Neutrophil (primary cell): ENCODE measurements at regions not wholly inside any gene's neighbourhood (a gene's known extent, or its start where the extent isn't known, plus 50 kb on each side); places are given as distances from the start of the nearest gene placed in this dataset.

Experiments used
- H3K27ac ChIP-seq: fragments of 200-600 bp; sonication (generic); 2 replicates; pipeline ENCODE4 v1.5.1; 2016; ENCODE audit warnings: mild to moderate bottlenecking, moderate library complexity
- H3K27me3 ChIP-seq: fragments of 200-600 bp; sonication (generic); 2 replicates; pipeline ENCODE4 v1.6.0; 2016; ENCODE audit warnings: mild to moderate bottlenecking
- H3K36me3 ChIP-seq: fragments of 200-600 bp; sonication (generic); 2 replicates; pipeline ENCODE4 v1.5.1; 2017
- H3K4me1 ChIP-seq, 2 experiments: fragments of 200-600 bp in 1 of 2; sonication (generic) in 1 of 2; 1 replicate in 1 of 2; 2 replicates in 1 of 2; pipeline versions ENCODE4 v1.5.1 to v1.6.1; 2013 to 2016; ENCODE audit warnings: low read depth in 1 of 2, low read length in 1 of 2, mild to moderate bottlenecking in 1 of 2, moderate library complexity in 1 of 2; ENCODE audit not compliant: control insufficient read depth in 1 of 2, insufficient read depth in 1 of 2
- H3K4me3 ChIP-seq, 2 experiments: fragments of 200-600 bp in 1 of 2; sonication (generic) in 1 of 2; 1 replicate in 1 of 2; 2 replicates in 1 of 2; pipeline ENCODE4 v1.5.1; 2013 to 2016; ENCODE audit warnings: low read depth in 1 of 2, low read length in 1 of 2, mild to moderate bottlenecking in 1 of 2, moderate library complexity in 1 of 2
- H3K9me3 ChIP-seq: fragments of 200-600 bp; sonication (generic); 2 replicates; pipeline ENCODE4 v1.5.1; 2016
- CTCF ChIP-seq: fragments of 200-600 bp; sonication (generic); IDR thresholded peaks from 2 replicates; pipeline ENCODE4 v1.5.1; 2016; ENCODE audit warnings: antibody characterized with exemption

- no peaks in the 10 kb centered on the region for H3K9me3 ChIP-seq
- no peaks in the 10 kb centered on the region for H3K36me3 ChIP-seq
- TF ChIP-seq CTCF, result no peak
- H3K27ac ChIP-seq, result no peak overlapping the region
- no peak overlapping the region for H3K4me3 ChIP-seq
- no peaks in the 10 kb centered on the region for H3K4me1 ChIP-seq
- H3K27me3 ChIP-seq, result peaks cover 3% of the 10 kb centered on the region
These were observed 89.5 kb upstream of the TMEM45B start for GRCh38 chr11:129726179-129726578.

GRCh38 chr11:129728581-129728980 is 87.1 kb upstream of the TMEM45B start:
- no peaks in the 10 kb centered on the region for H3K36me3 ChIP-seq
- TF ChIP-seq CTCF, result no peak
- H3K9me3 ChIP-seq, result no peaks in the 10 kb centered on the region
- H3K27me3 ChIP-seq, result peaks cover 17% of the 10 kb centered on the region
- H3K27ac ChIP-seq, result no peak overlapping the region
- H3K4me1 ChIP-seq, result no peaks in the 10 kb centered on the region
- H3K4me3 ChIP-seq, result no peak overlapping the region

- no peak for TF ChIP-seq CTCF
- Histone ChIP-seq H3K27me3 (peaks cover 18% of the 10 kb centered on the region), H3K27ac (no peak overlapping the region), H3K36me3 (no peaks in the 10 kb centered on the region), H3K4me3 (no peak overlapping the region), H3K4me1 (no peaks in the 10 kb centered on the region), H3K9me3 (no peaks in the 10 kb centered on the region)
These were observed 86.4 kb upstream of the TMEM45B start for GRCh38 chr11:129729216-129729615.

- no peak for TF ChIP-seq CTCF
- peaks cover 18% of the 10 kb centered on the region for H3K27me3 ChIP-seq
These were observed 85.8 kb upstream of the TMEM45B start for GRCh38 chr11:129729823-129730222.

GRCh38 chr11:129731316-129731715 is 84.3 kb upstream of the TMEM45B start:
- no peak overlapping the region for H3K27ac ChIP-seq
- H3K27me3 ChIP-seq, result peaks cover 19% of the 10 kb centered on the region
- no peak overlapping the region for H3K4me3 ChIP-seq
- H3K9me3 ChIP-seq, result no peaks in the 10 kb centered on the region
- H3K36me3 ChIP-seq, result no peaks in the 10 kb centered on the region
- TF ChIP-seq CTCF, result no peak
- no peaks in the 10 kb centered on the region for H3K4me1 ChIP-seq

More at GRCh38 chr11:129729823-129730222, 85.8 kb upstream of the TMEM45B start:
- Histone ChIP-seq H3K27ac (no peak overlapping the region), H3K4me3 (no peak overlapping the region), H3K9me3 (no peaks in the 10 kb centered on the region), H3K4me1 (no peaks in the 10 kb centered on the region), H3K36me3 (no peaks in the 10 kb centered on the region)

GRCh38 chr11:129732941-129733340 is 82.7 kb upstream of the TMEM45B start:
- Histone ChIP-seq H3K4me1 (no peaks in the 10 kb centered on the region), H3K27ac (no peak overlapping the region)
- no peak for TF ChIP-seq CTCF

More at GRCh38 chr11:129732941-129733340, 82.7 kb upstream of the TMEM45B start:
- Histone ChIP-seq H3K9me3 (no peaks in the 10 kb centered on the region), H3K27me3 (peaks cover 35% of the 10 kb centered on the region), H3K36me3 (no peaks in the 10 kb centered on the region), H3K4me3 (no peak overlapping the region)
